Activated CD8-positive, alpha-beta memory T cell treated with anti-CD3 and anti-CD28 coated beads, Interleukin-2, amount 50 U/mL, for 4 hours (primary cell): ENCODE measurements at regions not wholly inside any gene's neighbourhood (a gene's known extent, or its start where the extent isn't known, plus 50 kb on each side); places are given as distances from the start of the nearest gene placed in this dataset.
"Not testable (repeated sequence)": the region's sequence is repeated elsewhere in the genome, so short reads cannot be mapped to it uniquely, and the experiment has no call there.

Experiments
- DNase-seq: peaks from one replicate; pipeline ENCODE4 v3.0.0-alpha.2; 2020

GRCh38 chr1:101588677-101589076 is 351.9 kb downstream of the S1PR1 start:
- DNase-seq = no peak

GRCh38 chr1:101592845-101593244 is 356.0 kb downstream of the S1PR1 start:
- no peak for DNase-seq

GRCh38 chr1:101595881-101596374 is 359.1 kb downstream of the S1PR1 start:
- no peak for DNase-seq

- DNase-seq = not testable (repeated sequence)
These were observed 363.8 kb downstream of the S1PR1 start for GRCh38 chr1:101600615-101601014.

- DNase-seq = no peak
These were observed 366.9 kb downstream of the S1PR1 start for GRCh38 chr1:101603726-101604125.

GRCh38 chr1:101605878-101606277 is 369.1 kb downstream of the S1PR1 start:
- no peak for DNase-seq

GRCh38 chr1:101613546-101613945 is 376.7 kb downstream of the S1PR1 start:
- DNase-seq = no peak

- no peak for DNase-seq
These were observed 377.8 kb downstream of the OLFM3 start for GRCh38 chr1:101618900-101619299.

- DNase-seq = no peak
These were observed 364.0 kb downstream of the OLFM3 start for GRCh38 chr1:101632548-101633272.

GRCh38 chr1:101645810-101646209 is 350.9 kb downstream of the OLFM3 start:
- DNase-seq = no peak

GRCh38 chr1:101652484-101652883 is 344.2 kb downstream of the OLFM3 start:
- no peak for DNase-seq

GRCh38 chr1:101653482-101653946 is 343.2 kb downstream of the OLFM3 start:
- no peak for DNase-seq

- DNase-seq = no peak
These were observed 332.0 kb downstream of the OLFM3 start for GRCh38 chr1:101664726-101665125.

- DNase-seq = no peak
These were observed 329.0 kb downstream of the OLFM3 start for GRCh38 chr1:101667761-101668160.

GRCh38 chr1:101683136-101683535 is 313.6 kb downstream of the OLFM3 start:
- DNase-seq = no peak

- no peak for DNase-seq
These were observed 313.2 kb downstream of the OLFM3 start for GRCh38 chr1:101683561-101683960.

- DNase-seq = no peak
These were observed 299.7 kb downstream of the OLFM3 start for GRCh38 chr1:101697072-101697471.

- DNase-seq = no peak
These were observed 298.0 kb downstream of the OLFM3 start for GRCh38 chr1:101698681-101699080.

- no peak for DNase-seq
These were observed 291.8 kb downstream of the OLFM3 start for GRCh38 chr1:101704895-101705294.

GRCh38 chr1:101706366-101706765 is 290.4 kb downstream of the OLFM3 start:
- no peak for DNase-seq

- no peak for DNase-seq
These were observed 287.0 kb downstream of the OLFM3 start for GRCh38 chr1:101709721-101710120.

- no peak for DNase-seq
These were observed 283.0 kb downstream of the OLFM3 start for GRCh38 chr1:101713760-101714159.

- DNase-seq = no peak
These were observed 273.3 kb downstream of the OLFM3 start for GRCh38 chr1:101723415-101723814.

GRCh38 chr1:101728029-101728428 is 268.7 kb downstream of the OLFM3 start:
- DNase-seq = no peak

GRCh38 chr1:101730559-101730958 is 266.2 kb downstream of the OLFM3 start:
- DNase-seq = no peak
